Spleen (tissue), 11 donors: ENCODE measurements at regions not wholly inside any gene's neighbourhood (a gene's known extent, or its start where the extent isn't known, plus 50 kb on each side); places are given as distances from the start of the nearest gene placed in this dataset.

Experiments
- DNase-seq: peaks from one replicate; pipeline ENCODE4 v3.0.0-alpha.2; 2020
- H3K27ac ChIP-seq, 8 donors: fragments of 200-600 bp; sonication (generic) in 7 of 8; 1 replicate in 4 of 8; 2 replicates in 4 of 8; pipeline versions ENCODE4 v1.5.0 to v1.8.0; 2016 to 2021; ENCODE audit warnings: inconsistent platforms in 4 of 8, mild to moderate bottlenecking in 4 of 8, moderate library complexity in 1 of 8
- H3K27me3 ChIP-seq, 7 donors: fragments of 200-600 bp; sonication (generic) in 6 of 7; replicated peaks in 1 of 7; 1 replicate in 4 of 7; 2 replicates in 3 of 7; pipeline versions ENCODE4 v1.5.0 to v1.8.0; 2016 to 2021; ENCODE audit warnings: inconsistent platforms in 3 of 7, mild to moderate bottlenecking in 1 of 7
- H3K36me3 ChIP-seq, 6 donors: fragments of 200-600 bp; sonication (generic) in 5 of 6; 1 replicate in 4 of 6; 2 replicates in 2 of 6; pipeline versions ENCODE4 v1.5.0 to v1.8.0; 2016 to 2021; ENCODE audit warnings: inconsistent platforms in 2 of 6
- H3K4me1 ChIP-seq, 6 donors: fragments of 200-600 bp; sonication (generic) in 5 of 6; 1 replicate in 3 of 6; 2 replicates in 3 of 6; pipeline versions ENCODE4 v1.5.0 to v1.8.0; 2016 to 2021; ENCODE audit warnings: inconsistent platforms in 3 of 6
- H3K4me3 ChIP-seq, 8 donors: fragments of 200-600 bp; sonication (generic) in 7 of 8; 1 replicate in 4 of 8; 2 replicates in 4 of 8; pipeline versions ENCODE4 v1.5.0 to v1.8.0; 2016 to 2021; ENCODE audit warnings: inconsistent platforms in 4 of 8, mild to moderate bottlenecking in 4 of 8, moderate library complexity in 2 of 8
- H3K9me3 ChIP-seq, 8 donors: fragments of 200-600 bp; sonication (generic) in 7 of 8; 1 replicate in 4 of 8; 2 replicates in 4 of 8; pipeline versions ENCODE4 v1.5.0 to v1.8.0; 2016 to 2021; ENCODE audit warnings: inconsistent platforms in 4 of 8
- POLR2A ChIP-seq, 3 donors: fragments of 450-650 bp; IDR thresholded peaks; one replicate each; pipeline ENCODE4 v1.5.1; 2017; ENCODE audit warnings: antibody characterized with exemption in 3 of 3, mild to moderate bottlenecking in 1 of 3
- POLR2AphosphoS5 ChIP-seq, 3 donors: sonication (generic); formaldehyde crosslinking; IDR thresholded peaks; one replicate each; pipeline ENCODE4 v1.5.1; 2017; ENCODE audit warnings: antibody characterized with exemption in 3 of 3
- WGBS, 5 donors: extraction: QIAGEN DNeasy Blood & Tissue Kit in 3 of 5; methylation state at CpG; one replicate each; pipeline versions ENCODE4 v1.1.5 to v1.1.7; 2013 to 2018; 5-methylcytosine and 5-hydroxymethylcytosine counted together
- intact Hi-C: fragments of 100-400 bp; cut with DNase I; formaldehyde crosslinking; loops from one replicate; pipeline ENCODE4 v1.15.0; 2023; ENCODE audit warnings: low total_unique reads
- TF ChIP-seq, protein P1 (sequence below), 11 experiments: fragments of 200-600 bp in 7 of 11; fragments of 450-650 bp in 4 of 11; sonication (generic) in 4 of 11; IDR thresholded peaks in 8 of 11; conservative IDR thresholded peaks in 3 of 11; 1 replicate in 7 of 11; 2 replicates in 4 of 11; pipeline versions ENCODE4 v1.4.0 to v1.8.0; 2016 to 2021; ENCODE audit warnings: antibody characterized with exemption in 11 of 11, inconsistent platforms in 4 of 11, mild to moderate bottlenecking in 1 of 11
- donor health status: healthy with polysubstance abuse.
- donor health status: DM: no; HTN: no; CAD: no; lungs with moderate emphysema.
- donor health status: DM: no; HTN: no; CAD: no.
- donor health status: Bipolar disorder and iron deficiency.
- donor health status: healthy.
- donor health status: DM: no; HTN: no; CAD: no.
- donor health status: DM: yes; HTN: yes; CAD: no.

DNA sequence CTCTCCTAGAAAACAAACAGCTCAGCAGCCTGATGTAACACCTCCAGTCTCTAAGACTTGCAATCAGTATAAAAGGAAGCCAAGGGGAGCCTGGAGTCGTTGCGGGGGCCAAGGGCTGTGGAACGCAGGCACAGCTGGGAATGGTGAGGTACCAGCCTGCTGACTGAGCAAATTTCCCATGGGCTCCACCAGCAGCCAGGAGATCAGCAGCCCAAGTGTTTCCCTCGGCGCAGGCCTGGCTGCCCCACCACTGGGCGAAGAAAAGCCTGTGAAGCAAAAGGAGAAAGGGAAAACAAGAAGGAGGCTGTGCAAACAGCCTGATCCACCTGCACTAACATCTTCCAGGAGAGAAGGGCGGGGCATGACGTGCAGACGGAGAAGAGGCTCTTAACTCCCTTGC lies 155.3 kb downstream of the SHQ1 start:
- Histone ChIP-seq H3K4me3 (no peak overlapping the region), H3K27me3 (no peaks in the 10 kb centered on the region), H3K4me1 (no peaks in the 10 kb centered on the region), H3K27ac (no peak overlapping the region), H3K36me3 (no peaks in the 10 kb centered on the region), H3K9me3 (no peaks in the 10 kb centered on the region)
- TF ChIP-seq, protein P1, sequence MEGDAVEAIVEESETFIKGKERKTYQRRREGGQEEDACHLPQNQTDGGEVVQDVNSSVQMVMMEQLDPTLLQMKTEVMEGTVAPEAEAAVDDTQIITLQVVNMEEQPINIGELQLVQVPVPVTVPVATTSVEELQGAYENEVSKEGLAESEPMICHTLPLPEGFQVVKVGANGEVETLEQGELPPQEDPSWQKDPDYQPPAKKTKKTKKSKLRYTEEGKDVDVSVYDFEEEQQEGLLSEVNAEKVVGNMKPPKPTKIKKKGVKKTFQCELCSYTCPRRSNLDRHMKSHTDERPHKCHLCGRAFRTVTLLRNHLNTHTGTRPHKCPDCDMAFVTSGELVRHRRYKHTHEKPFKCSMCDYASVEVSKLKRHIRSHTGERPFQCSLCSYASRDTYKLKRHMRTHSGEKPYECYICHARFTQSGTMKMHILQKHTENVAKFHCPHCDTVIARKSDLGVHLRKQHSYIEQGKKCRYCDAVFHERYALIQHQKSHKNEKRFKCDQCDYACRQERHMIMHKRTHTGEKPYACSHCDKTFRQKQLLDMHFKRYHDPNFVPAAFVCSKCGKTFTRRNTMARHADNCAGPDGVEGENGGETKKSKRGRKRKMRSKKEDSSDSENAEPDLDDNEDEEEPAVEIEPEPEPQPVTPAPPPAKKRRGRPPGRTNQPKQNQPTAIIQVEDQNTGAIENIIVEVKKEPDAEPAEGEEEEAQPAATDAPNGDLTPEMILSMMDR (IDR thresholded peaks at IDR 0.05 in 8 of 11, conservative IDR thresholded peaks at IDR 0.05 in 3 of 11), result no peak
- TF ChIP-seq POLR2AphosphoS5 (IDR thresholded peaks at IDR 0.05), result no peak
- TF ChIP-seq POLR2A (IDR thresholded peaks at IDR 0.05), result no peak
- intact Hi-C loops, result no loop called here
- WGBS, 5 donors, result 83 to 89% (median 86%) methylated on average over 9 of the region's 9 CpGs
- no peak for DNase-seq

DNA sequence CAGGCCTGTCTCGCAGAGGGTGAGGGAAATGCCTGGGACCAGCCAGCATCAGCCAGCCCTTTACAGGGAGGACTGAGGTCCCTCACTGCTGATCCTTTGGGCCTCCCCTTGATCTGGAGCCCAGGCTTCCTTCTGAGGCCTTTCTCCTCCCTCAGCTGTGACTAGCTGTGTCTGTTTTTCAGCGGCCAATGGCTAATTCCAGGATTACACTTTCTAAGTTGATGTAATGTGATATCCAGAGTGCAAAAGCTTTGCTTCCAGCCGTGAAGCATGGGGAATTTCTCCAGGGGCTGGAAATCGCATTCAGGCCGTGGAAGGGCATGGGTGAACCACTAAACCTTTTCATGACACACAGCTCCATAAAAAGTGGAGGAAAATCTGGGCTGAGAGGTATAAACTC lies 157.6 kb downstream of the SHQ1 start:
- intact Hi-C loops, result no loop called here

DNA sequence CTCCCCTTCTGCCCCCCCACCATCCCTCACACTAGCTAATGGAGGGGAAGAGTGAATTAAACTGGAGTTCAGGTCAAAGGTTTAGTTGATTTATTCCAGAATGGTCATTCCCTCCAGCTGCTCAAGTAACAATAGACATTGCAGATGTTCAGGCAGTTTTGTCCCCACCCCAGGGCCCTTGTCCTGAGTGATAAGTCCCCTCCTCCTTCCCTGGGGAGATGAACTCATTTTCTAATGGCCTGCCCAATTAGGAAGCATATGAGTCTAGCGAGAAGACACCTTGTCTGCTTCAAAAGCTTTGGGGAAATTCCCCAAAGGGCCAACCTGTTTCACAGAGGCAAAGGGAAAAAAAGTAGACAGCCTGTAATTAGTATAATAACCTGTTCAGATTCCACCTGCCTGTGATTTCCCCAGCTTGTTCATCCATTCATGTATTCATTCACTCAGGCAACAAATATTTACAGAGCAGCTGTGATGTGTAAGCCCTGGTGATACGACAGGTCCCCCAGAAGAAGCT lies 165.3 kb downstream of the SHQ1 start:
- Histone ChIP-seq H3K9me3 (no peaks in the 10 kb centered on the region), H3K27me3 (no peaks in the 10 kb centered on the region), H3K36me3 (no peaks in the 10 kb centered on the region), H3K4me1 (peaks cover 0 to 9% (median 0%) of the 10 kb centered on the region in 6 donors), H3K4me3 (no peak overlapping the region), H3K27ac (no peak overlapping the region)
- DNase-seq, result no peak
- 48 to 86% (median 80%) methylated on average over 2 of the region's 2 CpGs for WGBS, 5 donors
- intact Hi-C loops, result no loop called here
- no peak for TF ChIP-seq POLR2A (IDR thresholded peaks at IDR 0.05)
- TF ChIP-seq POLR2AphosphoS5 (IDR thresholded peaks at IDR 0.05), result no peak
- TF ChIP-seq, protein P1 (IDR thresholded peaks at IDR 0.05 in 8 of 11, conservative IDR thresholded peaks at IDR 0.05 in 3 of 11), result no peak

More for the DNA sequence above, 157.6 kb downstream of the SHQ1 start:
- no peak for DNase-seq
- Histone ChIP-seq H3K27ac (no peak overlapping the region), H3K4me1 (no peaks in the 10 kb centered on the region), H3K36me3 (no peaks in the 10 kb centered on the region), H3K27me3 (no peaks in the 10 kb centered on the region), H3K4me3 (no peak overlapping the region), H3K9me3 (no peaks in the 10 kb centered on the region)
- TF ChIP-seq POLR2AphosphoS5 (IDR thresholded peaks at IDR 0.05) (no peak), POLR2A (IDR thresholded peaks at IDR 0.05) (no peak)
- TF ChIP-seq, protein P1 (IDR thresholded peaks at IDR 0.05 in 8 of 11, conservative IDR thresholded peaks at IDR 0.05 in 3 of 11), result no peak
- WGBS, 5 donors, result 89 to 99% (median 94%) methylated on average over 4 to 5 of the region's 5 CpGs

DNA sequence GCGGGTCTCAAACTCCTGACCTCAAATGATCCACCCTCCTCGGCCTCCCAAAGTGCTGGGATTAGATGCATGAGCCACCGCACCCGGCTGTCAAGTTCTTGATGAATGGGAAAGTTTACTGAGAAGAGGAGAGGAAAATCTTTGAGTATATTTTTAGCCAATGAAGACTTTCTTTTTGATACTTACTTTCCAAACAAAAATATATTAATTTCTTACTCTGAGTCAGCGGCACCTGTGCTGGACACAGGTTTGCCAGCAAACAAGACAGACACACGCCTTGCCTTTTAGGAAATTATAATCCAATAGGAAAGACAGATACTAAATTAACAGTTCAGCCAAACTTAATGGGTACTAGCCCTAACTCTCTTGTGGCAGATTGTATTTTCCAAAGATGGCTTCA lies 166.6 kb downstream of the SHQ1 start:
- intact Hi-C loops, result no loop called here
- 78 to 89% (median 78%) methylated on average over 6 of the region's 6 CpGs for WGBS, 5 donors
- H3K27ac ChIP-seq, result no peak overlapping the region
- no peak for DNase-seq
- H3K4me1 ChIP-seq, result peaks cover 0 to 9% (median 0%) of the 10 kb centered on the region in 6 donors
- no peaks in the 10 kb centered on the region for H3K36me3 ChIP-seq
- TF ChIP-seq, protein P1 (IDR thresholded peaks at IDR 0.05 in 8 of 11, conservative IDR thresholded peaks at IDR 0.05 in 3 of 11), result no peak
- no peak for TF ChIP-seq POLR2A (IDR thresholded peaks at IDR 0.05)
- no peak for TF ChIP-seq POLR2AphosphoS5 (IDR thresholded peaks at IDR 0.05)
- no peaks in the 10 kb centered on the region for H3K9me3 ChIP-seq
- H3K4me3 ChIP-seq, result no peak overlapping the region
- H3K27me3 ChIP-seq, result no peaks in the 10 kb centered on the region
